HL-60 (cell line): ENCODE measurements at regions not wholly inside any gene's neighbourhood (a gene's known extent, or its start where the extent isn't known, plus 50 kb on each side); places are given as distances from the start of the nearest gene placed in this dataset.

Experiments
- DNase-seq, 2 experiments: peaks; one replicate each; pipeline ENCODE4 v3.0.0-alpha.2; 2010 to 2020; ENCODE audit warnings: low read depth in 1 of 2, low spot score in 1 of 2
- H3K27ac ChIP-seq: fragments of 250-450 bp; sonication (Bioruptor Pico); replicated peaks from 2 replicates; pipeline ENCODE4 v1.5.1; 2020; ENCODE audit warnings: mild to moderate bottlenecking, moderate library complexity
- H3K27me3 ChIP-seq: fragments of 250-450 bp; sonication (Bioruptor Pico); 2 replicates; pipeline ENCODE4 v1.5.1; 2021; ENCODE audit warnings: mild to moderate bottlenecking, moderate library complexity; ENCODE audit not compliant: insufficient read depth, poor library complexity, severe bottlenecking
- H3K4me3 ChIP-seq: replicated peaks from 2 replicates; pipeline ENCODE4 v1.5.1; 2011; ENCODE audit warnings: mild to moderate bottlenecking, control low read depth, low read length; ENCODE audit not compliant: insufficient read depth
- CTCF ChIP-seq: IDR thresholded peaks from one replicate; pipeline ENCODE4 v1.5.1; 2011; ENCODE audit warnings: low read length, control low read depth, inconsistent platforms; ENCODE audit not compliant: insufficient read depth
- GABPA ChIP-seq: IDR thresholded peaks from 2 replicates; pipeline ENCODE4 v1.6.1; 2012; ENCODE audit warnings: low read depth
- POLR2AphosphoS5 ChIP-seq: IDR thresholded peaks from 2 replicates; pipeline ENCODE4 v1.6.1; 2012; ENCODE audit warnings: low read depth
- REST ChIP-seq: IDR thresholded peaks from 2 replicates; pipeline ENCODE4 v1.6.1; 2012; ENCODE audit warnings: low read depth; ENCODE audit not compliant: insufficient replicate concordance
- SPI1 ChIP-seq: IDR thresholded peaks from 2 replicates; pipeline ENCODE4 v1.6.1; 2012; ENCODE audit warnings: low read depth, mild to moderate bottlenecking, borderline replicate concordance

- TF ChIP-seq POLR2AphosphoS5, result no peak
- no peak for TF ChIP-seq GABPA
- TF ChIP-seq SPI1, result no peak
- no peak for TF ChIP-seq CTCF
- TF ChIP-seq REST, result no peak
- no peak overlapping the region for H3K4me3 ChIP-seq
- H3K27me3 ChIP-seq, result no peaks in the 10 kb centered on the region
- no peak for DNase-seq
- H3K27ac ChIP-seq, result no peak overlapping the region
These were observed 350.8 kb downstream of the PDGFC start for GRCh38 chr4:156620786-156621185.

GRCh38 chr4:156619154-156619934 lies 352.3 kb downstream of the PDGFC start:
- H3K27ac ChIP-seq, result no peak overlapping the region
- no peak for DNase-seq
- H3K4me3 ChIP-seq, result no peak overlapping the region
- no peak for TF ChIP-seq GABPA
- no peak for TF ChIP-seq SPI1
- no peak for TF ChIP-seq POLR2AphosphoS5
- no peak for TF ChIP-seq CTCF
- no peak for TF ChIP-seq REST
- no peaks in the 10 kb centered on the region for H3K27me3 ChIP-seq

- no peak overlapping the region for H3K4me3 ChIP-seq
- no peak for DNase-seq
- TF ChIP-seq SPI1 (no peak), GABPA (no peak), REST (no peak), CTCF (no peak)
- H3K27me3 ChIP-seq, result no peaks in the 10 kb centered on the region
- H3K27ac ChIP-seq, result no peak overlapping the region
These were observed 356.5 kb downstream of the PDGFC start for GRCh38 chr4:156615066-156615531.
